ENCODE measurements at regions not wholly inside any gene's neighbourhood (a gene's known extent, or its start where the extent isn't known, plus 50 kb on each side); places are given as distances from the start of the nearest gene placed in this dataset.

DNA sequence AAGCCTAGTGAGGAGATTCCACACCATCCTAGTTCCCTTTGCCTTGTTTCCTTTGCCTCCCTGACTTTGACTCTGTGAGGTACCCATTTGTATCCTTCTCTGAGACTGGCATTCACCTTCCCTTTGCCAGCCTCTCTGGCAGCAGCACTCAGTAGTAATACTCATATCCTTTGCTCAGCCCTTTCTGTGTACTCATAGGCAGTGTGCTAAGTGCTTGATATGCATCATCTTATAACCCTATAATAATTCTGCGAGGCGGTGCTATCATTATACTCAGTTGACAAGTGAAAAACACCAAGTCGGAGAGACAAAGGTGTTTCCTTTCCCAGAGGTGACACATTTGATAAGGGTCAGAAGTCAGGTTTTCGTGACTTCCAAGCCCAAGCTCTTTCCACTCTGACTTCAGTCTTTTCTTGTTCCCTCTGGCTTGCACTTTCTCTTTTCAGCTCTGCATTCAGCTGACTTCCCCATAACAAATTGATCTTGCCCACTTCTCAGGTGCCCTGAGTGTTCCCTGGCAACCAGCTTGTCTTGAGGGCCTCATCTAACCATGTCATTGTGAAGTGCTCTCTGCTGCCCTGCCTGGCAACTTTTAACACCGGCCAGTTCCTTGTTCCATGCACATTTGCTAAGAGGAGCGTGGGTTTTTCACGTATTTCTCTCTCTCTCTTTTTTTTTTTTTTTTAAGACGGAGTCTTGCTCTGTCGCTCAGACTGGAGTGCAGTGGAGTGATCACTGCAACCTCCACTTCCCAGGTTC is 94.5 kb upstream of the UPP2 start:
- no peak for DNase-seq (ENCODE audit: low read depth in 2 of 2)

DNA sequence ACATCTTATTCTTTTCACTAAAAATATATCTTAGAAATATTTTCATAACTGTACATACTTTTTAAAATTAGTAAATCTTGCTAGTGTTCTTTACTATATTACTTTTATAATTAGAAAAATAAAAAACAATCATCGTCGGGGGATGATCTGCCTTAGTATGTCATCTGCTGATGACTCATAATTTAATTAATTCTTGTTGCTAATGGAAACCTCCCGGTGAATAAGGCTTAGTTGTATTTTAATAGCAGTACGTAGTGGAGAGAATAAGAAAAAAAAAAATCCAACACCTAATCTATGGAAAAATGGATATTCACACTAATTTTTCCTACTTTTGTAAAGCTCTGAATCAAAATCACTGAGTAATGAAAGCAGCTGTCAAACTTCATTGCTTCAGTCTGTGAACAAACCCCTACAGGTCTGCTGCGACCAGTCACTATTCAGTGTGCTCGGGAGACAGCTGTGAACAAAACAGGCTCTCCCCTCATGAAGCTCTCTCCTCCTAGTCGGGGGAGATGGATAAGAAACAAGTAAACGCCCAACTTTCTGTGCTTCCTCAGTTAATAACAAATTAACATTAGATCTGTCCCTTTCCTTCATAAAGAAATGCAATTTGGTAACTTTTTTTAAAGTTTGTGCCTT is 97.4 kb upstream of the UPP2 start:
- no peak for DNase-seq (ENCODE audit: low read depth in 2 of 2)

DNA sequence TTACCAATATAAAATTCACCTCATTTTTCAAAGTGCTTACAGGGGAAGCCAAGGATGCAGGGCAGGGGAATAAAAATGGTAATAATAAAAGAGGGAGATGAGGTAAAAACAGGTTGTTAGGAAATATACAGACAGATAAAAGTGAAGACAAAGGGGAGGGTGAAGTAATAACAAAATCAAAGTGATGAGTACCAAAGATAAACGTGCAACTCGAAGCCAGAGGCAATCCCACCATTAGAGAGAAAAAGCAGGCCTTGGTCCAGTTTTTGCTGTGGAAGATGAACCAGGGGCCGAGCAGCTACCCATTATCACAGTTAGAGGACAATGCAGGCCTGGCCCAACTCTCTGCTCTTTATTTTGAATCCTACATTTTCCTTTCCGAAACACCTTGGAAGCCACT is 99.6 kb upstream of the UPP2 start:
- DNase-seq (ENCODE audit: low read depth in 2 of 2) = no peak

DNA sequence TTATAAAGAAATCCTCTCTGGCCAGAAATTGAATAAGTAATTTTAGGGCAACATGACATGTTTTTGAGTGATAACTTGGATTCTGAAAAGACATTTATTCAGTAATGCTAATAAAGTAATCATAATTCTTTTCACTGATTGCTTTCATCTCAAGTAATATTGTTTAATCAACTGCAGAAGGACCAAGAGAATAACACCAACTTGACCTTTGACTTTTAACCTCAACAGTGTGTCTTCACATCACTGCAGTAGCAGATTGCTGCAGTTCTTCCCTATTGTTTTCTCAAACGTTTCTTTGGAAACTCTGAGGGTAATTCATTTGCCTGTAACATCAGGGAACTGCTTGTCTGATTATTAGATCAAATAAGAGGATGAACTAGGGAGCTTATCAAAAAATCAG is 104.9 kb upstream of the UPP2 start:
- no peak for DNase-seq (ENCODE audit: low read depth in 2 of 2)

DNA sequence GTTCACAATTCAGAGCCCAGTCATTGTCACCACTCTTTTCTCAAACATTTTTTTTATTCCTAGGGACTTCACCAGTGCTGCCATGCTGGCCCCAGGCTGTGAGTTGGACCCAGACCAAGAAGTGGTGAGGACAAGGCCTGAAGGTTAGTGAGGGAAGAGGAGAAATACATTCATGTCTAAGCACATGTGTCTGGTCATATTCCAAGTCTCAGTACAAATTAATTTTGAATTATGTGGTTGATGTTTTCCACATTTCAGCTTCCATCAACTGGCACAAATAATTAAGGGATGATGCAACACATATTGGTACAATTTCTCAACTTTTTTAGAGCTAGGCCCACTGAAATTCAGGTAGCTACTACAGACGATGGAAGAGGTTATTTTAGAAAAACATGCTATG is 106.6 kb upstream of the UPP2 start:
- no peak for DNase-seq (ENCODE audit: low read depth in 2 of 2)

DNA sequence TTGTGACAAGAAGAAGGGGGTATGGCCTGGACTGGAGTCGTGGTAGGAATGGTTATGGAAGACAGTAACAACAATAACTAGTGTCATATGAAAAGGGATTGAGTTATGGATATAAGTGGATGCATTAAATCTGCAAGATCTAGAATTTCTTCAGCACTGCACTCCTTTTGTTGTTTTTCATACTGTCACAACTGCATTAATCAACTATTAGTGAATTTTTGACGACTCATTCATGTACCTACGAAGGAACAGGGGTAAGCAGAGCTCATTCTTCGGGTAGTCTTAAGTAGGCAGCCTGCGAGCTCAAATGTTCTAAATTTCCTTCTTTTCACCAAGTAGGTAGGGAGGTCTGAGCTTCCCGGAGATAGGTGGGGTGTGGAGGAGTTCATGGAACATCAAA is 109.7 kb upstream of the UPP2 start:
- DNase-seq (ENCODE audit: low read depth in 2 of 2) = no peak

DNA sequence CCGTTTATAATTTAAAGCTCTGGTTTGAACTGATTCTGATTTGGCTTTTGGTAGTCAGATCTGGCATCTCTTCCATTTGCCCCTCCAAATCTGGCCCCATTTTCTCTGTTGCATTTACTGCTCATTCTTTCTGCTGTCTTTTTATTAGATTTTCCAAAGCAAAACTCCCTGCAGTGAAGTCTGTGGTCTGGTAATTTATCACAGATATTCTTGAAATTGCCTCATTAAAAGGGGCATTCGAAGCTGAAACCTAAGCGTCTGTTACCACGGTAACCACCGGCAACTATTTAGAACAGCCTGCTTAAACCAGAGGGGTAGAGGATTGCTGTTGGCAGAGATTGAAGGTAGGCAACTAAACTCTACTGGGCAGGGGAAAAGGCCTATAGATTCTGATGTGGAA is 111.5 kb upstream of the UPP2 start:
- no peak for DNase-seq (ENCODE audit: low read depth in 2 of 2)

DNA sequence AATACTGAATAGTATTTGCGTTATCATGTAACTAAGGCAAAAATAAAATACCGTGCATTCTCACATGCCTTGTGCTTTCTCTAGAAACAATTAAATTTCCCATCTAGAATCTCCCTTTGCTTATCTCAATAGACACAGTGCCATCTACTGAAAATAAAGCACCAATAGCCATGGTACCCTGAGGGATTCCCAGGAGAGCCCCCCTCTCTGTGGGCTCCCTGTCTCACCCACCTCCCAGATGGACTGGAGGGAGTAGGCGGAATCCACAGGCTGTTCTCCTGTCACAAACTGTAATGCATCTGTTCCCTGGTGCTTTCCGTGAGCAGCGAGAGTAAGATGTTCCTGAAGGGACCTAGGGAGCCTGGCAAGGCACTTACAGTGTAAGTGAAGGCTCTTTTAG is 112.4 kb upstream of the UPP2 start:
- no peak for DNase-seq (ENCODE audit: low read depth in 2 of 2)

DNA sequence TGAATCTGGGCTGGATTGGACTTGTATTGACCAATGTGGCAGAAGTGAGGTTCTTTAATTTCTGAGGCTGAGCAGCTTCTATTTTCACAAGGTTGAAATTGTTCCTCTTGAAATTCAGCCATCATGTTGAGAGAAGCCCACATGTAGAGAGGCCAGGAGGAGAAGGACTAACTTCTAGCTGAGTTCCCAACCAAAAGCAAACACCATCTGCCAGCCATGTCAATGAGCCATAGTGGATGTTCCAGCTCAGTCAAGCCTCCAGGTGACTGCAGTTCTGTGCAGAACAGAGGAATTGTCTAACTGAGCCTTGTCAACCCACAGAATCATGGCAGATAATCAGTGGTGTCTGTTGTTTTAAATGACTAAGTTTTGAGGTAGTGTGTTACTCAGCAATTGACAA is 110.6 kb upstream of the ACVR1 start:
- DNase-seq (ENCODE audit: low read depth in 2 of 2) = no peak

DNA sequence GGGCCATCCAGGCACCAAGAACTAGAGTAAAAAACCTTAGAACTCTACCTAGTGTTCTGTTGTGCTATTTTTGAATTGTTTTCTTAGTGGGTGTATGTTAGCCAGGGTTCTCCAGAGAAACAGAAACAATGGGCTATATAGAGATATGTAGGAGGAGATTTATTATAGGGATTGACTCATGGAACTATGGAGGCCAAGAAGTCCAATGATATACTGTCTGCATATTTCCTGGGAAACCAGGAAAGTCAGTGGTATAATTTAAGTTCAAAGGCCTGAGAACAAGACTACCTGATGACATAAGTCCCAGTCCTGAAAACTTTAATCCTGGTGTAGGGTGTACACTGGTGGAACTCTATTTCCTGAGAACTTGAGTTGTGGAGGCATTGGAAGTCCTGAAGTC is 108.7 kb upstream of the ACVR1 start:
- DNase-seq (ENCODE audit: low read depth in 2 of 2) = no peak

DNA sequence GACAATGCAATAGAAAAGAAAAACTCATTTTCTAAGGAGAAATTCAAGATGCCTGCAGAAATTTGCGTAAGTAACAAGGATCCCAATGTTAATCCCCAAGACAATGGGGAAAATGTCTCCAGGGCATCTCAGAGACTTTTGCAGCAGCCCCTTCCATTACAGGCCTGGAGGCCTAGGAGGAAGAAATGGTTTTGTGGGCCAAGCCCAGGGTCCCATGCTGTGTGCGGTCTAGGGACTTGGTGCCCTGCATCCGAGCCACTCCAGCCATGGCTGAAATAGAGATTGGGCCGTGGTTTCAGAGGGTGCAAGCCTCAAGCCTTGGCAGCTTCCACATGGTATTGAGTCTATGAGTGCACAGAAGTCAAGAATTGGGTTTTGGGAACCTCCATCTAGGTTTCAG is 103.9 kb upstream of the ACVR1 start:
- no peak for DNase-seq (ENCODE audit: low read depth in 2 of 2)

DNA sequence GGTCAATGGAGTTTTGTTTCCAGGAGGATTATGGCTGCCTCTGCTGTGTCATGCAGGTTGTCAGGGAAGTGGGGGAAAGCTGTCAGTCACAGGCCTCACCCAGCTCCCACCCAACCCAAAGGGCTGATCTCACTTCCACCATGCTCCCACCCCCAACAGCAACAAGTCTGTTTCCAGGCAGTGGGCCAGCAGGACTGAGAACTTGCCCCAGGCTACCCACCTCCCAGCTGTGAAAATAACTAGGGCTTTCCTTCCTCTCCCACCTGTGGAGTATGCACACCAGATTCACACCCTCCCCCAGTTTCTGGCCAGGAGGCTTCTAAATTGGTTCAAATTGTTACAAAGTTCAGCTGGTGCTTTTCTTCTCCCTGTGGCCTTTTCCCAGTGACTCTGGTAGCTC is 95.6 kb upstream of the ACVR1 start:
- no peak for DNase-seq (ENCODE audit: low read depth in 2 of 2)

DNA sequence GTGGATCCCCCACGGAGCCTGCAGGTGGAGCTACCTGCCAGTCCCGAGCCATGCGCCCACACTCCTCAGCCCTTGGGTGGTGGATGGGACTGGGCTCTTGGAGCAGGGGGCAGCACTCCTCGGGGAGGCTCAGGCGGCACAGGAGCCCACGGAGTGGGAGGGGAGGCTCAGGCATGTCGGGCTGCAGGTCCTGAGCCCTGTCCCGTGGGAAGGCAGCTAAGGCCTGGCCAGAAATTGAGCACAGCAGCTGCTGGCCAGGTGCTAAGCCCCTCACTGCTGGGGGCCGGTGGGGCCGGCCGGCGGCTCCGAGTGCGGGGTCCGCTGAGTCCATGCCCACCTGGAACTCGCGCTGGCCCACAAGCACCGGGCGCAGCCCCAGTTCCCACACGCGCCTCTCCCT is 91.7 kb upstream of the ACVR1 start:
- no peak for DNase-seq (ENCODE audit: low read depth in 2 of 2)

DNA sequence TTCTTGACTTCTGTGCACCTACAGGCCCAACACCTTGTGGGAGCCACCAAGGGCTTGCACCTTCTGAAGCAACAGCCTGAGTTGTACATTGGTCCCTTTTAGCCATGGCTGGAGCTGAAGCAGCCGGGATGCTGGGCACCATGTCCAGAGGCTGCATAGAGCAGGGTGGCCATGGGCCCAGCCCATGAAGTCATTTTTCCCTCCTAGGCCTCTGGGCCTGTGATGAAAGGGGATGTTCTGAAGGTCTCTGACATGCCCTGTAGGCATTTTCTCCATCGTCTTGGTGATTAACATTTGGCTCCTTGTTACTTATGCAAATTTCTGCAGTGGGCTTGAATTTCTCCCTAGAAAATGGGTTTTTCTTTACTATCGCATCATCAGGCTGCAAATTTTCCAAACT is 83.1 kb upstream of the ACVR1 start:
- DNase-seq (ENCODE audit: low read depth in 2 of 2) = no peak

DNA sequence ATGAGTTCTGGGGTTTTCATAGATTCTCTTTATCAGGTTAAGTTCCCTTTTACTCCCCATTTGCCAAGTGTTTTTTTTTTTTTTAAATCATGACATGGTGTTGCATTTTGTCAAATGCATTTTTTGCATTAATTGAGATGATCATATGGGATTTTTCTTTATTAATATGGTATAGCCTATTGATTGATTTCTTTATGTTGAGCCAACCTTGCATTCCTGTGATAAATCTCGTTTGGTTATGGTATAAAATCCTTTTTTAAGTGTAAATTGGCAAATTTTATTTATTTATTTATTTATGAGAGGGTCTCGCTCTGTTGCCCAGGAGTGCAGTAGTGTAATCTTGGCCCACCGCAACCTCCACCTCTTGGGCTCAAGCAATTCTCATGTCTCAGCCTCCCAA is 81.5 kb upstream of the ACVR1 start:
- no peak for DNase-seq (ENCODE audit: low read depth in 2 of 2)

DNA sequence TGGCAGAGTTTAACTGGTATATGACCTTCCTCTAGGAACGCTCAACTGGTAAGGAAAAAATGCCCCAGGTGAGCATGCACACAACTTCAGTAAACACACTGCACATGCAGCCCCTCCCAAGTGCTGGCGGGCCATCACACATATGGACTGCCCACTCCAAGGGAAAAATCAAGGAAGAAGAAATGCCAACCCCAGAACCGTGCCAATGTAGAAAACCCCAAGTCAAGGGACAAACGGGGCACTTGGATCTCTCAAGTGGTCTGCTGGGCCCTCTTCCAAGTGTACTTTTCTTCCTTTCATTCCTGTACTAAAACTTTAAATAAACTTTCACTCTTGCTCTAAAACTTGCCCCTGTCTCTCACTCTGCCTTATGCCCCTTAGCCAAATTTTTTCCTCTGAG is 76.4 kb upstream of the ACVR1 start:
- DNase-seq (ENCODE audit: low read depth in 2 of 2) = no peak

DNA sequence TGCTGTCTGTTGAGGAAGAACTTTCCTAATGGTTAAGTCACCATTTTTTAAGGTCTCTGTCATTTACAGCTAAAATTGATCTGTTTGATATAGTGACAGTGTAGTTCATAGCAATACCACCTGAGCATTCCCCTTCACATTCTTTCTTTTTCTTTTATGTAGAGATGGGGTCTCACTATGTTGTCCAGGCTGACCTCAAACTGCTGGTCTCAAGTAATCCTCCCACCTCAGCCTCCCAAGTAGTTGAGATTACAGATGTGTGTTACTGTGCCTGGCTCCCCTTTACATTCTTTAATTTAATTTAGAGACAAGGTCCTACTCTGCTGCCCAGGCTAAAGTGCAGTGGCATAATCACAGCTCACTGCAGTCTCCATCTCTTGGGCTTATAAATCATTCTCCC is 72.7 kb upstream of the ACVR1 start:
- no peak for DNase-seq (ENCODE audit: low read depth in 2 of 2)

DNA sequence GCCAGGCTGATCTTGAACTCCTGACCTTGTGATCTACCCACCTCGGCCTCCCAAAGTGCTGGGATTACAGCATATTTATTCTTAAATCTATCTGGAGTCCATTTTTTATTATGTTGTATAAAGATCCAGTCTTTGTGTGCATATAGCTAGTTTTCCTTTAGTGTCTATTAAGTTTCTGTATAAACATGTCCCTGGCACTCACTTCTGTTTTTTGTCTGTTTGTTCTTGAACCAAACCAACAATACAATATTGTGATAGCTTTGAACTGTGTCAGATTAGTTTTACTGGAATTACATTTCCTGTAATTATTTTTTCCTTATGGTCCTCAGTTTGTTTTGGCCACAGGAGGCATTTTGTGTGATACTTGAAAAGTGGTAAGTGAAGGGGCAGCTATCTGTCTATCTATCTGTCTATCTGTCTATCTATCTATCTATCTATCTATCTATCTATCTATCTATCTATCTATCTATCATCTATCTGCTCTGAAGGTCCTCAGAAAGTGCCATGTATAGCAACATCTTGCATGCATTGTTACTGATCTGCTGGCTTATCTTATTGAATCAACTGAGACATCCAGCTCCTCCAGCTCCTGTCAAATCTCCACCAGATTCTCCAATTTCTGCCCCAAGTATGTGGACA is 70.9 kb upstream of the ACVR1 start:
- no peak for DNase-seq (ENCODE audit: low read depth in 2 of 2)

DNA sequence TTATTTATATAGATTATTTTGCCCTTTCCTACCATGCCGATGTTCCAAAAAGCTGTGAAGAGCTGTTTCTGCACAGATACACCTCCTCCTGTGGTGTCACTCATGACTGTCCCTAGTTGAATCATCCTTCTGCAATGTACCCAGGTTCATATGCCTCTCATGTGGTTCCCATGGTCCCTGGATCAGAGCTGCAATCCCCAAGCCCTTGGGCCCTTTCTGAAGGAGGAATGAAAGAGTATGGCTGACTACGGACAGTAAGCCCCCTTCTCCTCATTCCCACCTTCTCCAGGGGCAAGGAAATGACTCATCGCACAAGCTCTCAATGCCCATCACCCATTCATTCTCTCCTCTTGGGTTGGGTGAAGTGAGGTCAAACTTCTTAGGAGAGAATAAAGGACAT is 63.9 kb upstream of the ACVR1 start:
- DNase-seq (ENCODE audit: low read depth in 2 of 2) = no peak

DNA sequence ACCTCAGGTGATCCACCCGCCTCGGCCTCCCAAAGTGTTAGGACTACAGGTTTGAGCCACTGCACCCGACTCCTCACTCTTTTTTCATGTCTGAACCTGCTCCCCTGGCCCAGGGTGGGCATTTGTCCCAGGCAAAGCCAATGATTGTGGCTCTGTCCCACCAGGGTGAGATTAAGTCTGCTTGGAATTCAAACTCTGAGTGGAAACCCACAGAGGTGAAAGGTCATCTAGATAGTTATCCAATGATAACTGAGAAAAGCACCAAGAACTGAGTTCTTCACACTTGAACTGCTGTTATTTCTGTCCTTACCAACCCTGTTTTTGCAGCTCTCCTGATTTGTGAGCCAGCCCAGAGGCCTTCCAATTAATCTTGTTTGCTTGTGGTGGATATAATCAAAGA is 62.4 kb upstream of the ACVR1 start:
- DNase-seq (ENCODE audit: low read depth in 2 of 2) = no peak

DNA sequence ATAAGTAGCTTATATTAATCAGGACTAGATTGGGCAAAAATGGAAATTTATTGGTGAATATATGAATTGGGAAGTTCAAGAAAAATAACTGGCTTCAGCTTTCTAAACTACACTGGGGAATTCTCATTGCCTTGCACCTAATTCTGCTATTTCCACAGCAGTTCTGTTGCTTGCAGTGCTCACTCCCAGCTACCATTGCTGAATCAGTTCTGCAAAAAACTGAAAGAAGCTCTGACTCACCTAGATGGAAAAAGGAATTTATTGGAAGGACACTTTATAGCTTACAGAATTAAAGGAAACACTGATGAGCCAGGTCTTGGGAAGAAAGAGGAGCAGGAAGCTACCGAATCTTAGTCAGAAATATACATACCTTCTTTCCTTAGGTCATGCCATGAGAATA is 60.3 kb upstream of the ACVR1 start:
- no peak for DNase-seq (ENCODE audit: low read depth in 2 of 2)

DNA sequence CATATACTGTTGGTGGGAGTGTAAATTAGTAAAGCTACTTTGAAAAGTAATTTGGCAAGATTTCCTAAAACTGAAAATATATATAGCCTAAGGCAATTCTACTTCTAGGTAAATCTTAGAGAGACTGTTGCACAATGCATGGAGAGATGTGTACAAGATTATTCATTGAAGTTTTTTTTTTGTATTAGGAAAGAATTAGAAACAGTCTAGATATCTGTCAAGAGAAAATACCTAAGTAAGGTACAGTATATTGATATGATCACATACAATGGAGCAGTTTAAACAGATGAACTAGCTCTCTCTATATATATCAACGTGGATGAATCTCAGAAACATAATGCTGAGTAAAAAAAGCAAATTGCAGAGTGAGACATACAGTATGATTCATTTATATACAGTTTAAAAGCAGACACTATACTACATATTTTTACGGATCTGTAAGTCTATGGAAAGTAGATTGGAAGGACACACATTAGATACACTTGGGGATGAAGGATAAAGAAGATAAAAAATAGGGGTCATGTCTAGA is 59.3 kb upstream of the ACVR1 start:
- no peak for DNase-seq (ENCODE audit: low read depth in 2 of 2)

DNA sequence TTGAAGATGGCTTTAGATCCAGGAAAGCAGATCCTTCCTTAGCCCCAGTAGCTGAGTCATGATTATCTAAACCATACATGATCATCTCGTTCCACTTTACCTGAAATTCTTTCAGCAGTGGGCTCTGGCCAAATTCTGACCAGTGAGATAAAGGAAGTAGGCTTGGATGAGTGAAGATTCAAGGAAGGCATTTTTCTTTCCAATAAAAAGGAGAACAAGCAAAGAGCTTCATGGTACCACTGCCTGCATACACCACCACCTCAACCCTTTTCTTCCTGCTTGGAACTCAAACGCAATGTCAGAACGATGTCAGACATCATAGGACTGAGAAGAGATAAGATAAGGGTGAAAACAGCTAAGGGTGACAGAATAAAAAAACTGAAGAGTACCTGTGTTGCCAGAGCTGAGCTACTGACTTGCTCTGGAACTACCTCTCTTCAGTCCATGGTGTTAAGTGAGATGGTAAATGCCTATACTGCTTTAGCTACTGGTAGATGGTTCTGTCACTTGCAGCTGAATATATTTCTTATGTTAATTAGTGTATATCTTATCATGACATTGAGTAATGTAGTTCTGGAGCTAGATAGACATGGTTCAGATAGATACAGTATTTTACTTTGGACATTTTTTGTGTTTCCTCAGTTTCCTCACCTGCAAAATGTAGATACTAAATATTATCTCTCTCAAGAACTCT is 58.7 kb upstream of the ACVR1 start:
- DNase-seq (ENCODE audit: low read depth in 2 of 2) = no peak

All from stimulated activated CD4-positive, alpha-beta T cell treated with anti-CD3 and anti-CD28 coated beads, Interleukin-12 subunit alpha, Interleukin-12 subunit beta, amount 100 ng/mL, for 24 hours (primary cell).